ENCODE measurements at regions not wholly inside any gene's neighbourhood (a gene's known extent, or its start where the extent isn't known, plus 50 kb on each side); places are given as distances from the start of the nearest gene placed in this dataset.

DNA sequence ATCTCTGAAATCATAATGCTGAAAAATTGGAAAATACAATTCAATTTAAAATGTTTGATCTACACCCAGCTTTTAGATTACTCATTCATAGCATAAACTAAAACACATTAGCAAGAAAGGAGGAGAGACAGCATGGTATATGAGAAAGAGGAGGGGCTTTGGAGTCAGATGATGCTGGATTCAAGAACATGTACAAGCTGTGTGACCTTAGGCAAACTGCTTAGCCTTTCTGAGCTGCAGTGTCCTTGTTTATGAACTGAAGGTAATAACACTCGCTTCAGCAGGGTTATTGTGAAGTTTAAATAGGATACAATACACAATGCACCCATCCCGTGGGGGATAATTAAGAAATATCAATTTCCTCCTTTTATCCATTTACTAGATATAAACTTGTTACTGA, 79.2 kb downstream of the MAP1LC3B2 start:
- H3K27me3 Mint-ChIP-seq = peaks cover 8% of the 10 kb centered on the region
- H3K4me3 Mint-ChIP-seq = no peak overlapping the region
- no peaks in the 10 kb centered on the region for H3K9me3 Mint-ChIP-seq (ENCODE audit: low read depth)
- H3K27ac Mint-ChIP-seq = no peak overlapping the region
- H3K4me1 Mint-ChIP-seq (ENCODE audit: low read depth) = peaks cover 3% of the 10 kb centered on the region
- peaks cover 3% of the 10 kb centered on the region for H3K36me3 Mint-ChIP-seq

- no peaks in the 10 kb centered on the region for H3K9me3 Mint-ChIP-seq (ENCODE audit: low read depth)
Measured at GRCh38 chr12:116637589-116638150, 78.5 kb downstream of the MAP1LC3B2 start.

DNA sequence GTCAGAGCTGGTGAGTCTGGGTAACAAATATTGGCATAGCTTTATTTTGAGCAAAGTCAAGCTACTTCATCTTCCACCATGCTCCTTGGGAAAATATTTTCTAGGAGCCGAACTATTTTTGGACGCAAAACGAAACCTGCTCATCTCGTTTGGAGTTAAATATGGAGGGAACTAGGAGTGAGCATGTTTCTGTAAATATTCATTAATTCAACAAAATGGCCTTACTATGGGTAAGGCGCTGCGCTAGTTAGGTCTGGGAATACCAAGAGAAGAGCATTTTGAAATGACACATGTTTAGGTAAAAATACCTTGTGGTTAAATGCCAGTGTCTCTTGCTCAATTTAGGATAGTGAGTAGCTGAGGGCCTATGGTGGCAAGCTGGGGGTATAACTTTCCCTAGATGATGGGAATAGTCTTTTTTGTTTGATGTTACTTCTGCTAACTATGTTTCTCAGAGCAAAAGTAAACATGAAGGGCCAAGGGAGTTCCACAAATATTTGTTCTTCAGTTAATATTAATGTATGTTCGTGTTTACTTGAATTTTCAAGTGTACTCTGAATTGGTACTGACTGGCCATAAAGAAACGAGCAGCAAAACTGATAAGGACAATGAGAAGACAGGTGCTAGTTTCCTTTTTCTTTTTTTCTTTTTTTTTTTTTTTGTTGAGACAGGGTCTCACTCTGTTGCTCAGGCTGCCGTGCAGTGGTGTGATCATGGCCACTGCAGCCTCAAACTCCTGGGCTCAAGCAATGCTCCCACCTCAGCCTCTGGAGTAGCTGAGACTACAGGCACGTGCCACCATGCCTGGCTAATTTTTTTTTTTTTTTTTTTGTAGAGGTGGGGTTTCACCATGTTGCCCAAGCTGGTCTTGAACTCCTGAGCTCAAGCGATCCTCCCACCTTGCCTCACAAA, 77.7 kb downstream of the MAP1LC3B2 start:
- H3K27ac Mint-ChIP-seq = no peak overlapping the region
- peaks cover 3% of the 10 kb centered on the region for H3K36me3 Mint-ChIP-seq
- H3K4me3 Mint-ChIP-seq = no peak overlapping the region
- H3K4me1 Mint-ChIP-seq (ENCODE audit: low read depth) = peaks cover 3% of the 10 kb centered on the region
- peaks cover 11% of the 10 kb centered on the region for H3K27me3 Mint-ChIP-seq
- no peaks in the 10 kb centered on the region for H3K9me3 Mint-ChIP-seq (ENCODE audit: low read depth)

More at GRCh38 chr12:116637589-116638150, 78.5 kb downstream of the MAP1LC3B2 start:
- Mint-ChIP-seq H3K4me3 (no peak overlapping the region), H3K27ac (no peak overlapping the region), H3K4me1 (ENCODE audit: low read depth) (peaks cover 3% of the 10 kb centered on the region), H3K27me3 (peaks cover 11% of the 10 kb centered on the region), H3K36me3 (peaks cover 3% of the 10 kb centered on the region)

GRCh38 chr12:116635487-116635886, 76.3 kb downstream of the MAP1LC3B2 start:
- Mint-ChIP-seq H3K4me3 (no peak overlapping the region), H3K27ac (no peak overlapping the region), H3K9me3 (ENCODE audit: low read depth) (no peaks in the 10 kb centered on the region), H3K36me3 (peaks cover 3% of the 10 kb centered on the region), H3K4me1 (ENCODE audit: low read depth) (peaks cover 3% of the 10 kb centered on the region), H3K27me3 (peaks cover 12% of the 10 kb centered on the region)

DNA sequence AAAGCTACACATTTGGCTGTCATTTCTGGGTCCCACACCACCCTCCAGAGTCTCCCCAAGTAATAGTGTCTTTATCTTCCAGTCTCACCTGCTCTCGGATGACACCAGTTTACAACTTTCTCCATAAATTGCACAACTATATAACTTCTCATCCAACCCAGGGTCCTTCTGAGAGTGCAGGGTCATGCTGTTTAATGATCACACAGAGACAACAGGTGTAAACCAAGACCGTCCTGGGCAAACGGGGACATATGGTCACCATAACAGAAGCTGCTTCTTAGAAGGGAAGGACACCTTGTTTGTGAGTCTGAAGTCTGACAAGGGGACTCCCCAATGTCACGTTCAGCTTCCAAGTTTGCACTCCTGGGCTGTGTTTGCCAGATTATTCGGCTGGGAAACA, 74.3 kb downstream of the MAP1LC3B2 start:
- H3K4me3 Mint-ChIP-seq = no peak overlapping the region
- no peak overlapping the region for H3K27ac Mint-ChIP-seq
- H3K4me1 Mint-ChIP-seq (ENCODE audit: low read depth) = peaks cover 3% of the 10 kb centered on the region
- H3K36me3 Mint-ChIP-seq = peaks cover 3% of the 10 kb centered on the region
- H3K9me3 Mint-ChIP-seq (ENCODE audit: low read depth) = no peaks in the 10 kb centered on the region
- peaks cover 19% of the 10 kb centered on the region for H3K27me3 Mint-ChIP-seq

GRCh38 chr12:116631619-116632018, 72.4 kb downstream of the MAP1LC3B2 start:
- Mint-ChIP-seq H3K9me3 (ENCODE audit: low read depth) (no peaks in the 10 kb centered on the region), H3K36me3 (peaks cover 3% of the 10 kb centered on the region), H3K27ac (no peak overlapping the region), H3K4me1 (ENCODE audit: low read depth) (peaks cover 3% of the 10 kb centered on the region), H3K4me3 (no peak overlapping the region), H3K27me3 (peaks cover 19% of the 10 kb centered on the region)

GRCh38 chr12:116630762-116631161, 71.6 kb downstream of the MAP1LC3B2 start:
- Mint-ChIP-seq H3K27ac (no peak overlapping the region), H3K36me3 (peaks cover 3% of the 10 kb centered on the region)

GRCh38 chr12:116629480-116629879, 70.3 kb downstream of the MAP1LC3B2 start:
- Mint-ChIP-seq H3K27me3 (peaks cover 15% of the 10 kb centered on the region), H3K36me3 (peaks cover 3% of the 10 kb centered on the region), H3K4me3 (no peak overlapping the region), H3K4me1 (ENCODE audit: low read depth) (no peaks in the 10 kb centered on the region), H3K9me3 (ENCODE audit: low read depth) (no peaks in the 10 kb centered on the region), H3K27ac (no peak overlapping the region)

More at GRCh38 chr12:116630762-116631161, 71.6 kb downstream of the MAP1LC3B2 start:
- Mint-ChIP-seq H3K27me3 (peaks cover 19% of the 10 kb centered on the region), H3K4me3 (no peak overlapping the region), H3K4me1 (ENCODE audit: low read depth) (peaks cover 3% of the 10 kb centered on the region), H3K9me3 (ENCODE audit: low read depth) (no peaks in the 10 kb centered on the region)

DNA sequence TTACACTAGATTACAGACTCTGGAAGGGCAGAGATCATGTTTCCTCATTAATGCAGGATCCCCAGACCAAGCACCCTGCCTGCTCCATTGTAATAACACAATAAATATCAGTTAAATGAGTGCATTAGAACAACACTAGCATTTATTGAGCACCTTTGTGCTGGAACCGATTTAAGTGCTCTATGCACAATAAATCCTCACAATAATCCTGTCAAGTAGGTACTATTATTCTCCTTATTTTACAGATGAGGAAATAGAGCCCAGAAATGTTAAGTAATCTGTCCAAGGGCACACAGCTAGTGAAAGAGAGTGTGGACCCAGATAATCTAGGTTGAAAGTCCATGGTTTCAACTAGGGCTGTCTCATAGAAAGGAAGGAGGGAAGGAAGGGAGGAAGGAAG, 69.8 kb downstream of the MAP1LC3B2 start:
- Mint-ChIP-seq H3K27ac (no peak overlapping the region), H3K27me3 (peaks cover 12% of the 10 kb centered on the region), H3K4me1 (ENCODE audit: low read depth) (no peaks in the 10 kb centered on the region), H3K4me3 (no peak overlapping the region), H3K9me3 (ENCODE audit: low read depth) (no peaks in the 10 kb centered on the region), H3K36me3 (no peaks in the 10 kb centered on the region)

DNA sequence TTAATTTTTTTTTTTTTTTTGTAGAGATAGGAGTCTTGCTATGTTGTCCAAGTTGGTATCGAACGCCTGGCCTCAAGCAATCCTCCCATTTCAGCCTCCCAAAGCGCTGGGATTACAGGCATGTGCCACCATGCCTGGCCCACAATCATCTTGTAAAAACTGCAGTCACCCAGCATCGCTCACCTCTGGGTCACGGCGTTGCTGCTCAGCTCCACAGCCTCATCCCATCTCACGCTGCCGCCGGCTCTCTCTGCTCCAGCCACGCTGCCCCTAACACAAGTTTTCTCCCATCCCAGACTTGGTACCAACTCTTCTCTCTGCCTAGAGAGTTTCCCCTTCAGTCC, 69.2 kb downstream of the MAP1LC3B2 start:
- H3K4me1 Mint-ChIP-seq (ENCODE audit: low read depth) = no peaks in the 10 kb centered on the region

More for the DNA sequence above, 69.2 kb downstream of the MAP1LC3B2 start:
- Mint-ChIP-seq H3K36me3 (no peaks in the 10 kb centered on the region), H3K27me3 (peaks cover 12% of the 10 kb centered on the region), H3K9me3 (ENCODE audit: low read depth) (no peaks in the 10 kb centered on the region), H3K4me3 (no peak overlapping the region), H3K27ac (no peak overlapping the region)

All from activated naive CD8-positive, alpha-beta T cell (primary cell).